ENCODE measurements at regions not wholly inside any gene's neighbourhood (a gene's known extent, or its start where the extent isn't known, plus 50 kb on each side); places are given as distances from the start of the nearest gene placed in this dataset.
"Not testable (repeated sequence)": the region's sequence is repeated elsewhere in the genome, so short reads cannot be mapped to it uniquely, and the experiment has no call there.

GRCh38 chr2:48194641-48195040, 119.8 kb upstream of the FOXN2 start:
- 70% methylated on average over 1 of the region's 1 CpG for WGBS (ENCODE audit: insufficient coverage)
- Histone ChIP-seq H3K9me3 (ENCODE audit: control extremely low read depth in 1 of 5, control insufficient read depth in 4 of 5, insufficient read depth in 2 of 5, low read depth in 1 of 5, low read length in 4 of 5) (no peaks in the 10 kb centered on the region), H3K27ac (ENCODE audit: insufficient read depth in 1 of 2, low read depth in 1 of 2, low read length in 2 of 2, poor library complexity in 1 of 2, severe bottlenecking in 2 of 2) (no peak overlapping the region), H3K27me3 (replicated peaks in 2 of 5; ENCODE audit: control insufficient read depth in 4 of 5, insufficient read depth in 5 of 5, low read length in 4 of 5) (no peaks in the 10 kb centered on the region), H3K4me3 (ENCODE audit: control insufficient read depth in 1 of 7, extremely low read depth in 1 of 7, insufficient read depth in 4 of 7, low read depth in 2 of 7, low read length in 6 of 7) (no peak overlapping the region), H3K4me1 (ENCODE audit: control extremely low read depth in 1 of 4, control insufficient read depth in 4 of 4, insufficient read depth in 4 of 4, low read length in 3 of 4) (peaks cover 0 to 13% (median 0%) of the 10 kb centered on the region in 4 experiments), H3K36me3 (ENCODE audit: control insufficient read depth in 4 of 4, insufficient read depth in 4 of 4, low read length in 3 of 4) (no peaks in the 10 kb centered on the region)
- ChIA-PET POLR2A (no interaction called here), CTCF (interaction anchor here (1.0 kb wide), 1 partner anchor 8 kb away, joined by 3 read pairs; no protein-coding TSS in a partner anchor)
- no peak for DNase-seq

- Histone ChIP-seq H3K9me3 (ENCODE audit: control extremely low read depth in 1 of 5, control insufficient read depth in 4 of 5, insufficient read depth in 2 of 5, low read depth in 1 of 5, low read length in 4 of 5) (no peaks in the 10 kb centered on the region), H3K4me1 (ENCODE audit: control extremely low read depth in 1 of 4, control insufficient read depth in 4 of 4, insufficient read depth in 4 of 4, low read length in 3 of 4) (peaks cover 0 to 7% (median 0%) of the 10 kb centered on the region in 4 experiments), H3K27me3 (replicated peaks in 2 of 5; ENCODE audit: control insufficient read depth in 4 of 5, insufficient read depth in 5 of 5, low read length in 4 of 5) (no peaks in the 10 kb centered on the region), H3K4me3 (ENCODE audit: control insufficient read depth in 1 of 7, extremely low read depth in 1 of 7, insufficient read depth in 4 of 7, low read depth in 2 of 7, low read length in 6 of 7) (no peak overlapping the region), H3K36me3 (ENCODE audit: control insufficient read depth in 4 of 4, insufficient read depth in 4 of 4, low read length in 3 of 4) (no peaks in the 10 kb centered on the region), H3K27ac (ENCODE audit: insufficient read depth in 1 of 2, low read depth in 1 of 2, low read length in 2 of 2, poor library complexity in 1 of 2, severe bottlenecking in 2 of 2) (no peak overlapping the region)
- 100% methylated on average over 2 of the region's 3 CpGs for WGBS (ENCODE audit: insufficient coverage)
- no peak for DNase-seq
- POLR2A ChIA-PET: no interaction called here
- CTCF ChIA-PET: interaction anchor here (1.0 kb wide), 1 partner anchor 8 kb away, joined by 3 read pairs; no protein-coding TSS in a partner anchor
Observed at GRCh38 chr2:48195169-48195568, 119.3 kb upstream of the FOXN2 start.

- Histone ChIP-seq H3K27me3 (replicated peaks in 2 of 5; ENCODE audit: control insufficient read depth in 4 of 5, insufficient read depth in 5 of 5, low read length in 4 of 5) (no peaks in the 10 kb centered on the region), H3K27ac (ENCODE audit: insufficient read depth in 1 of 2, low read depth in 1 of 2, low read length in 2 of 2, poor library complexity in 1 of 2, severe bottlenecking in 2 of 2) (no peak overlapping the region), H3K4me1 (ENCODE audit: control extremely low read depth in 1 of 4, control insufficient read depth in 4 of 4, insufficient read depth in 4 of 4, low read length in 3 of 4) (peaks cover 0 to 6% (median 0%) of the 10 kb centered on the region in 4 experiments), H3K9me3 (ENCODE audit: control extremely low read depth in 1 of 5, control insufficient read depth in 4 of 5, insufficient read depth in 2 of 5, low read depth in 1 of 5, low read length in 4 of 5) (no peaks in the 10 kb centered on the region), H3K4me3 (ENCODE audit: control insufficient read depth in 1 of 7, extremely low read depth in 1 of 7, insufficient read depth in 4 of 7, low read depth in 2 of 7, low read length in 6 of 7) (no peak overlapping the region), H3K36me3 (ENCODE audit: control insufficient read depth in 4 of 4, insufficient read depth in 4 of 4, low read length in 3 of 4) (no peaks in the 10 kb centered on the region)
- POLR2A ChIA-PET: no interaction called here
- CTCF ChIA-PET: no interaction called here
- DNase-seq: no peak
- WGBS (ENCODE audit: insufficient coverage): no CpG with 5 or more reads among the region's 1 CpG
Observed at GRCh38 chr2:48197618-48198017, 116.9 kb upstream of the FOXN2 start.

GRCh38 chr2:48198371-48198770, 116.1 kb upstream of the FOXN2 start:
- 100% methylated on average over 1 of the region's 1 CpG for WGBS (ENCODE audit: insufficient coverage)
- DNase-seq: no peak
- Histone ChIP-seq H3K36me3 (ENCODE audit: control insufficient read depth in 4 of 4, insufficient read depth in 4 of 4, low read length in 3 of 4) (no peaks in the 10 kb centered on the region), H3K4me1 (ENCODE audit: control extremely low read depth in 1 of 4, control insufficient read depth in 4 of 4, insufficient read depth in 4 of 4, low read length in 3 of 4) (peaks cover 0 to 6% (median 0%) of the 10 kb centered on the region in 4 experiments), H3K9me3 (ENCODE audit: control extremely low read depth in 1 of 5, control insufficient read depth in 4 of 5, insufficient read depth in 2 of 5, low read depth in 1 of 5, low read length in 4 of 5) (no peaks in the 10 kb centered on the region), H3K4me3 (ENCODE audit: control insufficient read depth in 1 of 7, extremely low read depth in 1 of 7, insufficient read depth in 4 of 7, low read depth in 2 of 7, low read length in 6 of 7) (no peak overlapping the region), H3K27me3 (replicated peaks in 2 of 5; ENCODE audit: control insufficient read depth in 4 of 5, insufficient read depth in 5 of 5, low read length in 4 of 5) (no peaks in the 10 kb centered on the region), H3K27ac (ENCODE audit: insufficient read depth in 1 of 2, low read depth in 1 of 2, low read length in 2 of 2, poor library complexity in 1 of 2, severe bottlenecking in 2 of 2) (no peak overlapping the region)
- ChIA-PET POLR2A (no interaction called here), CTCF (no interaction called here)

- WGBS (ENCODE audit: insufficient coverage): 92% methylated on average over 7 of the region's 7 CpGs
- no peaks in the 10 kb centered on the region for H3K9me3 ChIP-seq (ENCODE audit: control extremely low read depth in 1 of 5, control insufficient read depth in 4 of 5, insufficient read depth in 2 of 5, low read depth in 1 of 5, low read length in 4 of 5)
- H3K27me3 ChIP-seq (replicated peaks in 2 of 5; ENCODE audit: control insufficient read depth in 4 of 5, insufficient read depth in 5 of 5, low read length in 4 of 5): no peaks in the 10 kb centered on the region
- ChIA-PET POLR2A (no interaction called here), CTCF (no interaction called here)
- no peak for DNase-seq
- H3K4me1 ChIP-seq (ENCODE audit: control extremely low read depth in 1 of 4, control insufficient read depth in 4 of 4, insufficient read depth in 4 of 4, low read length in 3 of 4): peaks cover 0 to 6% (median 0%) of the 10 kb centered on the region in 4 experiments
- no peaks in the 10 kb centered on the region for H3K36me3 ChIP-seq (ENCODE audit: control insufficient read depth in 4 of 4, insufficient read depth in 4 of 4, low read length in 3 of 4)
- H3K27ac ChIP-seq (ENCODE audit: insufficient read depth in 1 of 2, low read depth in 1 of 2, low read length in 2 of 2, poor library complexity in 1 of 2, severe bottlenecking in 2 of 2): no peak overlapping the region
- H3K4me3 ChIP-seq (ENCODE audit: control insufficient read depth in 1 of 7, extremely low read depth in 1 of 7, insufficient read depth in 4 of 7, low read depth in 2 of 7, low read length in 6 of 7): no peak overlapping the region
Observed at GRCh38 chr2:48199070-48199469, 115.4 kb upstream of the FOXN2 start.

- no peaks in the 10 kb centered on the region for H3K36me3 ChIP-seq (ENCODE audit: control insufficient read depth in 4 of 4, insufficient read depth in 4 of 4, low read length in 3 of 4)
- ChIA-PET POLR2A (no interaction called here), CTCF (interaction anchor here (0.7 kb wide), 1 partner anchor 305 kb away, joined by 3 read pairs; no protein-coding TSS in a partner anchor)
- peaks cover 0 to 6% (median 0%) of the 10 kb centered on the region in 4 experiments for H3K4me1 ChIP-seq (ENCODE audit: control extremely low read depth in 1 of 4, control insufficient read depth in 4 of 4, insufficient read depth in 4 of 4, low read length in 3 of 4)
- peak in 2 of 3 donors; percentile 12 to 54 for DNase-seq
- no peak overlapping the region for H3K27ac ChIP-seq (ENCODE audit: insufficient read depth in 1 of 2, low read depth in 1 of 2, low read length in 2 of 2, poor library complexity in 1 of 2, severe bottlenecking in 2 of 2)
- no peaks in the 10 kb centered on the region for H3K9me3 ChIP-seq (ENCODE audit: control extremely low read depth in 1 of 5, control insufficient read depth in 4 of 5, insufficient read depth in 2 of 5, low read depth in 1 of 5, low read length in 4 of 5)
- WGBS (ENCODE audit: insufficient coverage): 100% methylated on average over 2 of the region's 4 CpGs
- no peaks in the 10 kb centered on the region for H3K27me3 ChIP-seq (replicated peaks in 2 of 5; ENCODE audit: control insufficient read depth in 4 of 5, insufficient read depth in 5 of 5, low read length in 4 of 5)
- no peak overlapping the region for H3K4me3 ChIP-seq (ENCODE audit: control insufficient read depth in 1 of 7, extremely low read depth in 1 of 7, insufficient read depth in 4 of 7, low read depth in 2 of 7, low read length in 6 of 7)
Observed at GRCh38 chr2:48200620-48201293, 113.7 kb upstream of the FOXN2 start.

- H3K27me3 ChIP-seq (replicated peaks in 2 of 5; ENCODE audit: control insufficient read depth in 4 of 5, insufficient read depth in 5 of 5, low read length in 4 of 5); H3K4me1 ChIP-seq (ENCODE audit: control extremely low read depth in 1 of 4, control insufficient read depth in 4 of 4, insufficient read depth in 4 of 4, low read length in 3 of 4); H3K27ac ChIP-seq (ENCODE audit: insufficient read depth in 1 of 2, low read depth in 1 of 2, low read length in 2 of 2, poor library complexity in 1 of 2, severe bottlenecking in 2 of 2); DNase-seq; POLR2A ChIA-PET; H3K4me3 ChIP-seq (ENCODE audit: control insufficient read depth in 1 of 7, extremely low read depth in 1 of 7, insufficient read depth in 4 of 7, low read depth in 2 of 7, low read length in 6 of 7); H3K36me3 ChIP-seq (ENCODE audit: control insufficient read depth in 4 of 4, insufficient read depth in 4 of 4, low read length in 3 of 4); H3K9me3 ChIP-seq (ENCODE audit: control extremely low read depth in 1 of 5, control insufficient read depth in 4 of 5, insufficient read depth in 2 of 5, low read depth in 1 of 5, low read length in 4 of 5); CTCF ChIA-PET: not testable (repeated sequence)
- WGBS (ENCODE audit: insufficient coverage): 100% methylated on average over 1 of the region's 2 CpGs
Observed at GRCh38 chr2:48201435-48201834, 113.0 kb upstream of the FOXN2 start.

Data from common myeloid progenitor, CD34-positive (primary cell).